IMR-90 (cell line): ENCODE measurements at regions not wholly inside any gene's neighbourhood (a gene's known extent, or its start where the extent isn't known, plus 50 kb on each side); places are given as distances from the start of the nearest gene placed in this dataset.

Source experiments
- BHLHE40 ChIP-seq: fragments of 150-350 bp; IDR thresholded peaks from 2 replicates; pipeline ENCODE4 v1.6.1; 2016; ENCODE audit warnings: mild to moderate bottlenecking, low read depth, low read length
- CEBPB ChIP-seq: IDR thresholded peaks from 2 replicates; pipeline ENCODE4 v1.6.1; 2012; ENCODE audit warnings: low read depth, low read length, improper control_type of control experiment
- MAFK ChIP-seq: IDR thresholded peaks from 2 replicates; pipeline ENCODE4 v1.6.1; 2012; ENCODE audit warnings: low read depth, low read length, improper control_type of control experiment
- MXI1 ChIP-seq: IDR thresholded peaks from 2 replicates; pipeline ENCODE4 v1.6.1; 2012; ENCODE audit warnings: low read depth, mild to moderate bottlenecking, low read length, moderate library complexity, borderline replicate concordance
- POLR2A ChIP-seq: IDR thresholded peaks from 2 replicates; pipeline ENCODE4 v1.6.1; 2012; ENCODE audit warnings: mild to moderate bottlenecking, low read depth, low read length
- RAD21 ChIP-seq: IDR thresholded peaks from 2 replicates; pipeline ENCODE4 v1.6.1; 2012; ENCODE audit warnings: low read length, improper control_type of control experiment
- RCOR1 ChIP-seq: IDR thresholded peaks from 2 replicates; pipeline ENCODE4 v1.6.1; 2012; ENCODE audit warnings: mild to moderate bottlenecking, low read length, improper control_type of control experiment; ENCODE audit not compliant: insufficient replicate concordance
- RFX5 ChIP-seq: IDR thresholded peaks from 2 replicates; pipeline ENCODE4 v1.8.0; 2012; ENCODE audit warnings: low read depth, mild to moderate bottlenecking, low read length, moderate library complexity
- SMC3 ChIP-seq: fragments of 150-350 bp; IDR thresholded peaks from 2 replicates; pipeline ENCODE4 v1.6.1; 2016; ENCODE audit warnings: low read depth, mild to moderate bottlenecking, antibody characterized with exemption, low read length, moderate library complexity
- TF ChIP-seq, protein P1 (sequence below): conservative IDR thresholded peaks from 2 replicates; pipeline ENCODE4 v1.5.1; 2012; ENCODE audit warnings: mild to moderate bottlenecking, low read depth, low read length, improper control_type of control experiment
- TF ChIP-seq, protein P2 (sequence below): fragments of 150-350 bp; IDR thresholded peaks from 2 replicates; pipeline ENCODE4 v1.6.1; 2017; ENCODE audit warnings: mild to moderate bottlenecking, antibody characterized with exemption, low read length, low read depth

- TF ChIP-seq POLR2A (no peak), BHLHE40 (no peak), CEBPB (no peak), MAFK (no peak), RAD21 (no peak), RCOR1 (no peak), SMC3 (no peak), MXI1 (no peak), RFX5 (no peak)
- TF ChIP-seq, protein P1, sequence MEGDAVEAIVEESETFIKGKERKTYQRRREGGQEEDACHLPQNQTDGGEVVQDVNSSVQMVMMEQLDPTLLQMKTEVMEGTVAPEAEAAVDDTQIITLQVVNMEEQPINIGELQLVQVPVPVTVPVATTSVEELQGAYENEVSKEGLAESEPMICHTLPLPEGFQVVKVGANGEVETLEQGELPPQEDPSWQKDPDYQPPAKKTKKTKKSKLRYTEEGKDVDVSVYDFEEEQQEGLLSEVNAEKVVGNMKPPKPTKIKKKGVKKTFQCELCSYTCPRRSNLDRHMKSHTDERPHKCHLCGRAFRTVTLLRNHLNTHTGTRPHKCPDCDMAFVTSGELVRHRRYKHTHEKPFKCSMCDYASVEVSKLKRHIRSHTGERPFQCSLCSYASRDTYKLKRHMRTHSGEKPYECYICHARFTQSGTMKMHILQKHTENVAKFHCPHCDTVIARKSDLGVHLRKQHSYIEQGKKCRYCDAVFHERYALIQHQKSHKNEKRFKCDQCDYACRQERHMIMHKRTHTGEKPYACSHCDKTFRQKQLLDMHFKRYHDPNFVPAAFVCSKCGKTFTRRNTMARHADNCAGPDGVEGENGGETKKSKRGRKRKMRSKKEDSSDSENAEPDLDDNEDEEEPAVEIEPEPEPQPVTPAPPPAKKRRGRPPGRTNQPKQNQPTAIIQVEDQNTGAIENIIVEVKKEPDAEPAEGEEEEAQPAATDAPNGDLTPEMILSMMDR: no peak
- TF ChIP-seq, protein P2, sequence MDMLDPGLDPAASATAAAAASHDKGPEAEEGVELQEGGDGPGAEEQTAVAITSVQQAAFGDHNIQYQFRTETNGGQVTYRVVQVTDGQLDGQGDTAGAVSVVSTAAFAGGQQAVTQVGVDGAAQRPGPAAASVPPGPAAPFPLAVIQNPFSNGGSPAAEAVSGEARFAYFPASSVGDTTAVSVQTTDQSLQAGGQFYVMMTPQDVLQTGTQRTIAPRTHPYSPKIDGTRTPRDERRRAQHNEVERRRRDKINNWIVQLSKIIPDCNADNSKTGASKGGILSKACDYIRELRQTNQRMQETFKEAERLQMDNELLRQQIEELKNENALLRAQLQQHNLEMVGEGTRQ: no peak
Measured at GRCh38 chr4:33577791-33578190, 2666.5 kb downstream of the ARAP2 start.
